ENCODE measurements at regions not wholly inside any gene's neighbourhood (a gene's known extent, or its start where the extent isn't known, plus 50 kb on each side); places are given as distances from the start of the nearest gene placed in this dataset.

DNA sequence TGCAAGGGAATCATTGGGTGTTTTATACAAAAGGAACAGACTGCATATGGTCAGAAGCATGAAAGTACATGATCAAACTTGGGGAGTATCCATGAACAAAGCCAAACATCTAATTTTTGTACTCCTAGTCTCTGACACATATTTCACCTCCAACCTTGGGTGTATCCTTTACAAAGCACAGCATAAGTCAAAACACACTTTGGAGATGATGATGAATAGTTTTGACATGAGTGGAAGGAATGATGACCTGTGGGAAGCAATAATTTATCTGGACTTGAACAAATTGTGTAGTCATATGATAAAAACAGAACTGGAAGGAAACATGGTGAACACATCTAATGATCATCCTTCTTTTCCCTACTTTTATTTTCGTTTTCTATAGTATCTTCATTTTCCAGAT, 108.7 kb upstream of the PLS3 start (continued):
- TF ChIP-seq ZNF263 (CRISPR knock-in tag; IDR thresholded peaks at IDR 0.05; ENCODE audit: low read depth): no peak
- no peak for TF ChIP-seq SMAD4 (CRISPR knock-in tag; IDR thresholded peaks at IDR 0.05)
- TF ChIP-seq RELA (CRISPR knock-in tag; IDR thresholded peaks at IDR 0.05; ENCODE audit: borderline replicate concordance): no peak
- no peak for TF ChIP-seq CBFB (CRISPR knock-in tag; IDR thresholded peaks at IDR 0.05; ENCODE audit: low read depth)
- TF ChIP-seq PRDM15 (CRISPR knock-in tag; IDR thresholded peaks at IDR 0.05): no peak
- no peak for TF ChIP-seq CREB1 (CRISPR knock-in tag; IDR thresholded peaks at IDR 0.05)
- TF ChIP-seq ZNF232 (CRISPR knock-in tag; IDR thresholded peaks at IDR 0.05): no peak

- ChIA-PET POLR2A (no interaction called here), CTCF (no interaction called here)
- Mint-ChIP-seq H3K27ac (no peak overlapping the region), H3K9me3 (no peaks in the 10 kb centered on the region), H3K4me3 (no peak overlapping the region), H3K27me3 (ENCODE audit: low read depth) (peaks cover 5% of the 10 kb centered on the region; the same call in 1 of the 2 replicates), H3K4me1 (0 out of 2 replicates have a peak, but pooled peaks cover 7% of the 10 kb centered on the region), H3K36me3 (no peaks in the 10 kb centered on the region)
- DNase-seq (ENCODE audit: low spot score) (no peak), ATAC-seq (no peak)
- TF ChIP-seq ATF1 (CRISPR knock-in tag; IDR thresholded peaks at IDR 0.05): no peak
- TF ChIP-seq JUN (CRISPR knock-in tag; IDR thresholded peaks at IDR 0.05): no peak
- no peak for TF ChIP-seq NR1H2 (CRISPR knock-in tag; IDR thresholded peaks at IDR 0.05)
- TF ChIP-seq ZNF219 (CRISPR knock-in tag; IDR thresholded peaks at IDR 0.05; ENCODE audit: borderline replicate concordance): no peak
- no peak for TF ChIP-seq GRHL2 (CRISPR knock-in tag; IDR thresholded peaks at IDR 0.05; ENCODE audit: insufficient replicate concordance, severe bottlenecking)
- no peak for TF ChIP-seq STAT6 (CRISPR knock-in tag; conservative IDR thresholded peaks at IDR 0.05; ENCODE audit: low read depth)
- no peak for TF ChIP-seq AFF4 (CRISPR knock-in tag; IDR thresholded peaks at IDR 0.05; ENCODE audit: borderline replicate concordance)
- TF ChIP-seq PREB (CRISPR knock-in tag; IDR thresholded peaks at IDR 0.05; ENCODE audit: borderline replicate concordance): no peak
- TF ChIP-seq TCF7 (CRISPR knock-in tag; IDR thresholded peaks at IDR 0.05; ENCODE audit: low read depth): no peak
- no peak for TF ChIP-seq PRDM15 (CRISPR knock-in tag; IDR thresholded peaks at IDR 0.05)
- no peak for TF ChIP-seq SOX15 (CRISPR knock-in tag; IDR thresholded peaks at IDR 0.05)
- no peak for TF ChIP-seq TP53 (CRISPR knock-in tag; IDR thresholded peaks at IDR 0.05)
- no peak for TF ChIP-seq USF1 (CRISPR knock-in tag; IDR thresholded peaks at IDR 0.05)
Measured at GRCh38 chrX:115459883-115460880, 100.8 kb upstream of the PLS3 start.

Data from WTC11 (cell line).